CD4-positive, alpha-beta T cell (primary cell): ENCODE measurements at regions not wholly inside any gene's neighbourhood (a gene's known extent, or its start where the extent isn't known, plus 50 kb on each side); places are given as distances from the start of the nearest gene placed in this dataset.

ENCODE experiments used
- ATAC-seq: fragments of 200-7000 bp; cut with Tn5 transposase; one replicate; pipeline ENCODE4 v1.10.0; 2022; ENCODE audit warnings: mild to moderate bottlenecking; ENCODE audit not compliant: poor library complexity
- CTCF ChIA-PET: fragments of 350-600 bp; sonication (Branson Sonifier 250); formaldehyde crosslinking; loops from one replicate; lab custom pipeline; 2021; ENCODE audit warnings: antibody characterized with exemption, inconsistent platforms; lab: Charles Lee
- POLR2A ChIA-PET: fragments of 350-600 bp; sonication (Branson Sonifier 250); formaldehyde crosslinking; loops from one replicate; lab custom pipeline; 2021; ENCODE audit warnings: antibody characterized with exemption, inconsistent platforms; lab: Charles Lee
- DNase-seq, 14 experiments: peaks; one replicate each; pipeline ENCODE4 v3.0.0-alpha.2; 2013 to 2020; ENCODE audit warnings: mixed read lengths in 2 of 14
- H3K27ac ChIP-seq, 2 donors: one replicate each; pipeline versions ENCODE4 v1.5.1 to v1.7.0; 2013; ENCODE audit warnings: low read length in 2 of 2, low read depth in 1 of 2, mild to moderate bottlenecking in 1 of 2
- H3K27me3 ChIP-seq, 2 experiments: 1 replicate in 1 of 2; 2 replicates in 1 of 2; pipeline versions ENCODE4 v1.6.1 to v1.7.0; 2013; ENCODE audit warnings: low read length in 2 of 2, control low read depth in 1 of 2, mild to moderate bottlenecking in 1 of 2, moderate library complexity in 1 of 2; ENCODE audit not compliant: insufficient read depth in 2 of 2, control insufficient read depth in 1 of 2
- H3K36me3 ChIP-seq: one replicate; pipeline ENCODE4 v1.6.1; 2013; ENCODE audit warnings: low read length, control low read depth; ENCODE audit not compliant: insufficient read depth
- H3K4me1 ChIP-seq: one replicate; pipeline ENCODE4 v1.6.1; 2013; ENCODE audit warnings: low read length, control low read depth; ENCODE audit not compliant: insufficient read depth
- H3K4me3 ChIP-seq: one replicate; pipeline ENCODE4 v1.5.1; 2013; ENCODE audit warnings: mild to moderate bottlenecking, low read length, moderate library complexity
- H3K9me3 ChIP-seq, 2 experiments: 1 replicate in 1 of 2; 2 replicates in 1 of 2; pipeline versions ENCODE4 v1.6.1 to v1.7.0; 2013; ENCODE audit warnings: low read length in 2 of 2, mild to moderate bottlenecking in 2 of 2, control low read depth in 1 of 2, moderate library complexity in 1 of 2; ENCODE audit not compliant: control insufficient read depth in 1 of 2, insufficient read depth in 1 of 2
- H3K27ac Mint-ChIP-seq: one replicate; pipeline ENCODE4 v1.8.0; 2020; ENCODE audit warnings: mixed read lengths
- H3K27me3 Mint-ChIP-seq: one replicate; pipeline ENCODE4 v1.8.0; 2021; ENCODE audit warnings: mixed read lengths
- H3K36me3 Mint-ChIP-seq: one replicate; pipeline ENCODE4 v1.8.0; 2021; ENCODE audit warnings: low read depth, mixed read lengths
- H3K4me1 Mint-ChIP-seq: one replicate; pipeline ENCODE4 v1.8.0; 2021; ENCODE audit warnings: low read depth, mixed read lengths
- H3K4me3 Mint-ChIP-seq: one replicate; pipeline ENCODE4 v1.8.0; 2020; ENCODE audit warnings: mild to moderate bottlenecking, mixed read lengths
- H3K9me3 Mint-ChIP-seq: one replicate; pipeline ENCODE4 v1.8.0; 2020; ENCODE audit warnings: mixed read lengths
- intact Hi-C, 2 experiments: fragments of 100-400 bp; cut with DNase I in 1 of 2; cut with micrococcal nuclease in 1 of 2; formaldehyde crosslinking; loops; one replicate each; pipeline versions ENCODE4 v1.15.1 to v1.9.0; 2023 to 2025; cut with DNase I, micrococcal nuclease
- TF ChIP-seq, protein P1 (sequence below): fragments of 200-600 bp; IDR thresholded peaks from one replicate; pipeline ENCODE4 v1.8.0; 2022; ENCODE audit warnings: antibody characterized with exemption, mild to moderate bottlenecking

DNA sequence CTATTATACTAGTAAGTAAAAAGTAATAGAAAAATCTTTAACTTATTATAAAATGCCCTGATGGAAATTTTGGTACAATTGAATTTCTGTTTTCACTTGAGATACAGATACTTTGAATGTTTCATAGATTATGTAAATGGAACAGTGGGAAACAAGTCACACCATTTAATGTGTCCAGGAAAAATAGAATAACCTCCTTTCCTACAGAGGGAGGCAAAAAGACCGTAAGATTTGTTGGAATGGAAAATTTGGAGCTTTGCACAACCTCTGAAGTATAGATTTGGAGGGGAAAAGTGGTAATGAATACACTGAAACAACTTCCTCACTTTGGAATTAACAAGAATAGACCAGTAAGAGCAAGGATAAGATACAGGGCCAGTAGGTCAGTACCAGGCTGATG, 149.2 kb upstream of the L3MBTL4 start:
- no peak overlapping the region for H3K4me3 Mint-ChIP-seq
- CTCF ChIA-PET: no interaction called here
- no peak for ATAC-seq

DNA sequence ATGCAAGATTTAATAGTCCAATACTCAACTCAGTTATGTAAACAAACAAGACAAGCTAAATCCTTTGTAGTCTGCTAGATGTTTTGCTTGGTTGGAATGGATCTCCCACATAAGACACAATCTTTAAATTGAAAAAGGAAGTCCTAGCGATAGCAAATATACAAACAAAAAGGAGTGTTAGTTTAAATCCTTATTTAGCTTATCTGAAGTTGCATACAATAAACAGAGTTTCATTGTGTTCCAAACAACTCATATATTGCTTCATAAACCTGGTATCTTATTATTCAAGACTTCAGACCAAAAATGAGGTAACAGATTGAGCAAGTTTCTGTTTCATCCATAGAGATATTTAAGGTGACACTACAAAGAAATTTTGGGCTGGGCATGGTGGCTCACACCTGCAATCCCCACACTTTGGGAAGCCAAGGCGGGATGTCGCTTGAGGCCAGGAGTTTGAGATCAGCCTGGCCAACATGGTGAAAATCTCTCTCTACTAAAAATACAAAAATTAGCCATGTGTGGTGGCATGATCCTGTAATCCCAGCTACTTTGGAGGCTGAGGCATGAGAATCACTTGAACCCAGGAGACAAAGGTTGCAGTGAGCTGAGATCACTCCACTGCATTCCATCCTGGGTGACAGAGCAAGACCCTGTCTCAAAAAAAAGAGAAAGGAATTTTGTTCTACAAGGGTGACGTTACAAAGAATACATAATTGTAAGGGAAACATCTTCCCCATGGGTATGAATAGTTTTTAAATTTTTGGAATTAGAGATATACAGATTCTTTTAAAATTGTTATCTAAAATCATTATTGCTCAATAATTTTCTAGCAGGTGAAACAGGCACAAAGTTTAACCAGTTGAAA, 150.5 kb upstream of the L3MBTL4 start:
- ATAC-seq (no peak), DNase-seq (no peak)
- CTCF ChIA-PET: no interaction called here
- Mint-ChIP-seq H3K4me1 (no peaks in the 10 kb centered on the region), H3K27ac (no peak overlapping the region), H3K9me3 (peaks cover 4% of the 10 kb centered on the region), H3K4me3 (no peak overlapping the region), H3K36me3 (no peaks in the 10 kb centered on the region), H3K27me3 (no peaks in the 10 kb centered on the region)
- no peaks in the 10 kb centered on the region for H3K36me3 ChIP-seq
- H3K9me3 ChIP-seq: peaks cover 0 to 5% of the 10 kb centered on the region in 2 experiments
- TF ChIP-seq, protein P1, sequence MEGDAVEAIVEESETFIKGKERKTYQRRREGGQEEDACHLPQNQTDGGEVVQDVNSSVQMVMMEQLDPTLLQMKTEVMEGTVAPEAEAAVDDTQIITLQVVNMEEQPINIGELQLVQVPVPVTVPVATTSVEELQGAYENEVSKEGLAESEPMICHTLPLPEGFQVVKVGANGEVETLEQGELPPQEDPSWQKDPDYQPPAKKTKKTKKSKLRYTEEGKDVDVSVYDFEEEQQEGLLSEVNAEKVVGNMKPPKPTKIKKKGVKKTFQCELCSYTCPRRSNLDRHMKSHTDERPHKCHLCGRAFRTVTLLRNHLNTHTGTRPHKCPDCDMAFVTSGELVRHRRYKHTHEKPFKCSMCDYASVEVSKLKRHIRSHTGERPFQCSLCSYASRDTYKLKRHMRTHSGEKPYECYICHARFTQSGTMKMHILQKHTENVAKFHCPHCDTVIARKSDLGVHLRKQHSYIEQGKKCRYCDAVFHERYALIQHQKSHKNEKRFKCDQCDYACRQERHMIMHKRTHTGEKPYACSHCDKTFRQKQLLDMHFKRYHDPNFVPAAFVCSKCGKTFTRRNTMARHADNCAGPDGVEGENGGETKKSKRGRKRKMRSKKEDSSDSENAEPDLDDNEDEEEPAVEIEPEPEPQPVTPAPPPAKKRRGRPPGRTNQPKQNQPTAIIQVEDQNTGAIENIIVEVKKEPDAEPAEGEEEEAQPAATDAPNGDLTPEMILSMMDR: no peak
- H3K27ac ChIP-seq: no peak overlapping the region
- POLR2A ChIA-PET: no interaction called here
- H3K4me1 ChIP-seq: no peaks in the 10 kb centered on the region
- no peaks in the 10 kb centered on the region for H3K27me3 ChIP-seq
- intact Hi-C loops: no loop called here
- H3K4me3 ChIP-seq: no peak overlapping the region

More for the DNA sequence above, 149.2 kb upstream of the L3MBTL4 start:
- Histone ChIP-seq H3K27me3 (no peaks in the 10 kb centered on the region), H3K4me3 (no peak overlapping the region), H3K4me1 (no peaks in the 10 kb centered on the region), H3K36me3 (no peaks in the 10 kb centered on the region), H3K9me3 (peaks cover 0 to 5% of the 10 kb centered on the region in 2 experiments), H3K27ac (no peak overlapping the region)
- POLR2A ChIA-PET: no interaction called here
- peaks cover 4% of the 10 kb centered on the region for H3K9me3 Mint-ChIP-seq
- no peak for DNase-seq
- intact Hi-C loops: no loop called here
- H3K27me3 Mint-ChIP-seq: no peaks in the 10 kb centered on the region
- no peaks in the 10 kb centered on the region for H3K4me1 Mint-ChIP-seq
- TF ChIP-seq, protein P1: no peak
- H3K36me3 Mint-ChIP-seq: no peaks in the 10 kb centered on the region
- H3K27ac Mint-ChIP-seq: no peak overlapping the region

DNA sequence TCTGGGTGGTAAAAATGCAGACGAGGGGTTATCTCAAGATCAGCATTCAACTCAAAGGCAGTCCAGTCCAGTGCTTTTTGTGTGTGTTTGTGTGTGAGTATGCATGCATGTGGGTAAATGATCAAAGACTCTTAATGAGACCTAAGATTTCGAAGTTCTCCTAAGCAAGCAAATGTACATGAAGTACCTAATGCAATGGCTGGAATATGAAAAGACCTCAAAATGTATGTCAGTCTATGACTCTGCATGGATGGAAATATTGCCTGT, 151.0 kb upstream of the L3MBTL4 start:
- DNase-seq (no peak), ATAC-seq (no peak)
- CTCF ChIA-PET: no interaction called here
- no peak overlapping the region for H3K4me3 Mint-ChIP-seq
- H3K4me1 Mint-ChIP-seq: no peaks in the 10 kb centered on the region
- TF ChIP-seq, protein P1: no peak
- H3K27me3 Mint-ChIP-seq: no peaks in the 10 kb centered on the region
- POLR2A ChIA-PET: no interaction called here
- no peaks in the 10 kb centered on the region for H3K36me3 Mint-ChIP-seq
- Histone ChIP-seq H3K27me3 (no peaks in the 10 kb centered on the region), H3K27ac (no peak overlapping the region), H3K36me3 (no peaks in the 10 kb centered on the region), H3K4me1 (no peaks in the 10 kb centered on the region), H3K4me3 (no peak overlapping the region), H3K9me3 (peaks cover 0 to 5% of the 10 kb centered on the region in 2 experiments)
- H3K9me3 Mint-ChIP-seq: peaks cover 4% of the 10 kb centered on the region
- no peak overlapping the region for H3K27ac Mint-ChIP-seq
- intact Hi-C loops: no loop called here
